Hepatocyte (in vitro differentiated cells): ENCODE measurements at regions not wholly inside any gene's neighbourhood (a gene's known extent, or its start where the extent isn't known, plus 50 kb on each side); places are given as distances from the start of the nearest gene placed in this dataset.
A peak's percentile ranks its signal among the peaks of the same experiment; 100 is the strongest.

Experiments used
- DNase-seq: peaks from one replicate; pipeline ENCODE4 v3.0.0-alpha.2; 2016; ENCODE audit warnings: low spot score
- H2AFZ ChIP-seq: fragments of 200-600 bp; sonication (generic); 2 replicates; pipeline ENCODE4 v1.6.0; 2016; ENCODE audit warnings: antibody characterized with exemption, mild to moderate bottlenecking
- H3K27ac ChIP-seq: fragments of 200-600 bp; sonication (generic); 2 replicates; pipeline ENCODE4 v1.5.1; 2016; ENCODE audit warnings: mild to moderate bottlenecking
- H3K27me3 ChIP-seq: fragments of 200-600 bp; sonication (generic); 2 replicates; pipeline ENCODE4 v1.6.1; 2016
- H3K36me3 ChIP-seq: fragments of 200-600 bp; sonication (generic); replicated peaks from 2 replicates; pipeline ENCODE4 v1.5.1; 2016; ENCODE audit warnings: low read depth; ENCODE audit not compliant: insufficient read depth
- H3K4me1 ChIP-seq: fragments of 200-600 bp; sonication (generic); 2 replicates; pipeline ENCODE4 v1.5.1; 2016; ENCODE audit warnings: mild to moderate bottlenecking, moderate library complexity; ENCODE audit not compliant: insufficient read depth
- H3K4me2 ChIP-seq: fragments of 200-600 bp; sonication (generic); 2 replicates; pipeline ENCODE4 v1.6.0; 2016
- H3K4me3 ChIP-seq: fragments of 200-600 bp; sonication (generic); 2 replicates; pipeline ENCODE4 v1.5.1; 2016; ENCODE audit warnings: mild to moderate bottlenecking
- H3K79me2 ChIP-seq: fragments of 200-600 bp; sonication (generic); 2 replicates; pipeline ENCODE4 v1.6.0; 2017; ENCODE audit warnings: mild to moderate bottlenecking
- H3K9me2 ChIP-seq: fragments of 200-600 bp; sonication (generic); replicated peaks from 2 replicates; pipeline ENCODE4 v1.6.0; 2017; ENCODE audit warnings: mild to moderate bottlenecking; ENCODE audit not compliant: insufficient read depth
- H3K9me3 ChIP-seq: fragments of 200-600 bp; sonication (generic); 2 replicates; pipeline ENCODE4 v1.5.1; 2016; ENCODE audit warnings: low read depth, mild to moderate bottlenecking
- H4K20me1 ChIP-seq: fragments of 200-600 bp; sonication (generic); 2 replicates; pipeline ENCODE4 v1.6.0; 2016; ENCODE audit warnings: mild to moderate bottlenecking; ENCODE audit not compliant: insufficient read depth, poor library complexity, severe bottlenecking
- EZH2 ChIP-seq: fragments of 200-600 bp; sonication (generic); IDR thresholded peaks from 2 replicates; pipeline ENCODE4 v1.6.1; 2016; ENCODE audit warnings: antibody characterized with exemption, mild to moderate bottlenecking, borderline replicate concordance
- EZH2phosphoT487 ChIP-seq: fragments of 200-600 bp; sonication (generic); IDR thresholded peaks from one replicate; pipeline ENCODE4 v1.6.1; 2018; ENCODE audit warnings: antibody characterized with exemption, mild to moderate bottlenecking, low read depth, moderate library complexity; ENCODE audit not compliant: unreplicated experiment, severe bottlenecking
- WGBS: methylation state at CpG from one replicate; pipeline ENCODE4 v1.1.6; 2016; ENCODE audit warnings: low lambda C conversion rate; ENCODE audit errors: missing lambda C conversion rate; 5-methylcytosine and 5-hydroxymethylcytosine counted together
- TF ChIP-seq, protein P1 (sequence below): fragments of 200-600 bp; sonication (generic); IDR thresholded peaks from 2 replicates; pipeline ENCODE4 v1.5.1; 2016; ENCODE audit warnings: antibody characterized with exemption, mild to moderate bottlenecking; ENCODE audit not compliant: poor library complexity

GRCh38 chr15:47588958-47589357, 128.3 kb upstream of the SEMA6D start:
- Histone ChIP-seq H3K79me2 (no peaks in the 10 kb centered on the region), H4K20me1 (no peaks in the 10 kb centered on the region), H3K4me1 (no peaks in the 10 kb centered on the region), H3K27me3 (no peaks in the 10 kb centered on the region), H3K9me3 (no peaks in the 10 kb centered on the region), H3K9me2 (no peaks in the 10 kb centered on the region), H3K36me3 (no peaks in the 10 kb centered on the region), H3K27ac (no peak overlapping the region), H3K4me2 (peak overlapping the region; percentile 1), H3K4me3 (no peak overlapping the region), H2AFZ (no peak overlapping the region)
- TF ChIP-seq EZH2, result no peak
- no peak for TF ChIP-seq EZH2phosphoT487
- TF ChIP-seq, protein P1, sequence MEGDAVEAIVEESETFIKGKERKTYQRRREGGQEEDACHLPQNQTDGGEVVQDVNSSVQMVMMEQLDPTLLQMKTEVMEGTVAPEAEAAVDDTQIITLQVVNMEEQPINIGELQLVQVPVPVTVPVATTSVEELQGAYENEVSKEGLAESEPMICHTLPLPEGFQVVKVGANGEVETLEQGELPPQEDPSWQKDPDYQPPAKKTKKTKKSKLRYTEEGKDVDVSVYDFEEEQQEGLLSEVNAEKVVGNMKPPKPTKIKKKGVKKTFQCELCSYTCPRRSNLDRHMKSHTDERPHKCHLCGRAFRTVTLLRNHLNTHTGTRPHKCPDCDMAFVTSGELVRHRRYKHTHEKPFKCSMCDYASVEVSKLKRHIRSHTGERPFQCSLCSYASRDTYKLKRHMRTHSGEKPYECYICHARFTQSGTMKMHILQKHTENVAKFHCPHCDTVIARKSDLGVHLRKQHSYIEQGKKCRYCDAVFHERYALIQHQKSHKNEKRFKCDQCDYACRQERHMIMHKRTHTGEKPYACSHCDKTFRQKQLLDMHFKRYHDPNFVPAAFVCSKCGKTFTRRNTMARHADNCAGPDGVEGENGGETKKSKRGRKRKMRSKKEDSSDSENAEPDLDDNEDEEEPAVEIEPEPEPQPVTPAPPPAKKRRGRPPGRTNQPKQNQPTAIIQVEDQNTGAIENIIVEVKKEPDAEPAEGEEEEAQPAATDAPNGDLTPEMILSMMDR, result no peak
- 76% methylated on average over 6 of the region's 6 CpGs for WGBS
- peak; percentile 10 for DNase-seq

- DNase-seq, result no peak
- Histone ChIP-seq H3K9me2 (no peaks in the 10 kb centered on the region), H3K4me2 (no peak overlapping the region), H3K4me1 (no peaks in the 10 kb centered on the region), H3K9me3 (peaks cover 6% of the 10 kb centered on the region), H3K27ac (no peak overlapping the region), H3K79me2 (no peaks in the 10 kb centered on the region), H3K4me3 (no peak overlapping the region), H3K36me3 (no peaks in the 10 kb centered on the region), H2AFZ (no peak overlapping the region), H3K27me3 (no peaks in the 10 kb centered on the region), H4K20me1 (no peaks in the 10 kb centered on the region)
- TF ChIP-seq EZH2, result no peak
- WGBS, result 31% methylated on average over 3 of the region's 3 CpGs
These were observed 118.3 kb upstream of the SEMA6D start for GRCh38 chr15:47598996-47599395.

GRCh38 chr15:47599806-47600205, 117.5 kb upstream of the SEMA6D start:
- Histone ChIP-seq H3K9me3 (peaks cover 6% of the 10 kb centered on the region), H3K27ac (no peak overlapping the region), H3K4me1 (no peaks in the 10 kb centered on the region), H3K79me2 (no peaks in the 10 kb centered on the region), H3K36me3 (no peaks in the 10 kb centered on the region), H3K9me2 (no peaks in the 10 kb centered on the region), H3K4me2 (no peak overlapping the region), H4K20me1 (no peaks in the 10 kb centered on the region), H3K27me3 (no peaks in the 10 kb centered on the region), H3K4me3 (no peak overlapping the region), H2AFZ (no peak overlapping the region)
- WGBS, result 76% methylated on average over 2 of the region's 2 CpGs
- DNase-seq, result no peak
- TF ChIP-seq EZH2phosphoT487 (no peak), EZH2 (no peak)
- TF ChIP-seq, protein P1, result no peak

DNA sequence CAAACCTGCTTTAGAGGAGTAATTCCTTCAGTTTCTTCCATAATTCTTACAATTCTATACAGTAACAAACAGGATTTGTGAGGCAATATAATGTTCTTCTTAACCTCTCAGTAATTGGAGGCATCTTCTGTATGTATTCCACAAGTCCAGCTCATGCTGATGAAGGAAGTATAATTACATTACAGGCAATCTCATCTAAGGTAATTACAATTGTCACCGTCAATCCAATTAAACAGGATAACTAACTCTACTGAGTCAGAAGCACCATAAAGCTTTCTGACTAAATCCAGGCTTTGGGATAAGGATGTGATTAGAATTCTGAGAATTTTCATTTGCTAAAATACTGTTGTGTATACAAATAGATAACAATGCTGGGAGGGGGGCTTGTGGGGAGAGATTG, 115.2 kb upstream of the SEMA6D start:
- Histone ChIP-seq H3K4me3 (no peak overlapping the region), H3K27ac (no peak overlapping the region), H3K36me3 (no peaks in the 10 kb centered on the region), H3K79me2 (no peaks in the 10 kb centered on the region), H3K9me2 (no peaks in the 10 kb centered on the region), H3K27me3 (no peaks in the 10 kb centered on the region), H3K4me2 (no peak overlapping the region), H4K20me1 (no peaks in the 10 kb centered on the region), H2AFZ (no peak overlapping the region), H3K9me3 (no peaks in the 10 kb centered on the region), H3K4me1 (no peaks in the 10 kb centered on the region)
- TF ChIP-seq, protein P1, result no peak
- no peak for DNase-seq
- 40% methylated on average over 1 of the region's 1 CpG for WGBS
